Liver (tissue), 3 donors: ENCODE measurements at regions not wholly inside any gene's neighbourhood (a gene's known extent, or its start where the extent isn't known, plus 50 kb on each side); places are given as distances from the start of the nearest gene placed in this dataset.
"Not testable (repeated sequence)": the region's sequence is repeated elsewhere in the genome, so short reads cannot be mapped to it uniquely, and the experiment has no call there.

Experiments
- CTCF ChIP-seq: fragments of 150-350 bp; IDR thresholded peaks from 2 replicates; pipeline ENCODE4 v1.5.1; 2017; ENCODE audit warnings: improper control_type of control experiment, low read depth, low read length; ENCODE audit not compliant: missing input control
- EGR1 ChIP-seq, 2 donors: IDR thresholded peaks; 2 replicates each; pipeline ENCODE4 v1.6.1; 2016 to 2018; ENCODE audit warnings: antibody characterized with exemption in 2 of 2, low read depth in 2 of 2
- GABPA ChIP-seq, 2 donors: IDR thresholded peaks in 1 of 2; conservative IDR thresholded peaks in 1 of 2; 2 replicates each; pipeline ENCODE4 v1.6.1; 2016; ENCODE audit warnings: antibody characterized with exemption in 2 of 2, mild to moderate bottlenecking in 1 of 2, moderate library complexity in 1 of 2
- HNF4A ChIP-seq, 2 donors: conservative IDR thresholded peaks; 2 replicates each; pipeline ENCODE4 v1.6.1; 2016; ENCODE audit warnings: antibody characterized with exemption in 2 of 2, mild to moderate bottlenecking in 2 of 2
- HNF4G ChIP-seq: IDR thresholded peaks from 2 replicates; pipeline ENCODE4 v1.6.1; 2016; ENCODE audit warnings: antibody characterized with exemption
- JUND ChIP-seq, 2 donors: IDR thresholded peaks; 2 replicates each; pipeline ENCODE4 v1.6.1; 2016; ENCODE audit warnings: antibody characterized with exemption in 2 of 2
- MAX ChIP-seq: IDR thresholded peaks from 2 replicates; pipeline ENCODE4 v1.6.1; 2016; ENCODE audit warnings: antibody characterized with exemption
- RAD21 ChIP-seq, 2 donors: IDR thresholded peaks; 2 replicates each; pipeline ENCODE4 v1.6.1; 2016; ENCODE audit warnings: antibody characterized with exemption in 2 of 2, mild to moderate bottlenecking in 2 of 2
- REST ChIP-seq: IDR thresholded peaks from 2 replicates; pipeline ENCODE4 v1.6.1; 2016; ENCODE audit warnings: antibody characterized with exemption, mild to moderate bottlenecking
- RXRA ChIP-seq, 2 donors: IDR thresholded peaks; 2 replicates each; pipeline ENCODE4 v1.6.1; 2017 to 2018; ENCODE audit warnings: antibody characterized with exemption in 2 of 2, mild to moderate bottlenecking in 1 of 2
- SP1 ChIP-seq: IDR thresholded peaks from 2 replicates; pipeline ENCODE4 v1.6.1; 2018; ENCODE audit warnings: antibody characterized with exemption, mild to moderate bottlenecking
- TAF1 ChIP-seq: conservative IDR thresholded peaks from 2 replicates; pipeline ENCODE4 v1.6.1; 2016; ENCODE audit warnings: antibody characterized with exemption, mild to moderate bottlenecking
- YY1 ChIP-seq: IDR thresholded peaks from 2 replicates; pipeline ENCODE4 v1.6.1; 2016; ENCODE audit warnings: antibody characterized with exemption, mild to moderate bottlenecking
- TF ChIP-seq, protein P1 (sequence below): IDR thresholded peaks from 2 replicates; pipeline ENCODE4 v1.6.1; 2016; ENCODE audit warnings: antibody characterized with exemption
- donor health status: healthy.
- donor health status: healthy.

GRCh38 chr5:12504983-12505382, 600.7 kb upstream of the CTNND2 start:
- not testable (repeated sequence) for TF ChIP-seq TAF1; EGR1 (IDR thresholded peaks at IDR 0.05; ENCODE audit: low read depth in 2 of 2); JUND (IDR thresholded peaks at IDR 0.05); CTCF; HNF4A (conservative IDR thresholded peaks at IDR 0.05); RXRA (IDR thresholded peaks at IDR 0.05); HNF4G; MAX; REST; SP1; YY1; GABPA (IDR thresholded peaks at IDR 0.05 in 1 of 2, conservative IDR thresholded peaks at IDR 0.05 in 1 of 2); RAD21 (IDR thresholded peaks at IDR 0.05)
- TF ChIP-seq, protein P1, sequence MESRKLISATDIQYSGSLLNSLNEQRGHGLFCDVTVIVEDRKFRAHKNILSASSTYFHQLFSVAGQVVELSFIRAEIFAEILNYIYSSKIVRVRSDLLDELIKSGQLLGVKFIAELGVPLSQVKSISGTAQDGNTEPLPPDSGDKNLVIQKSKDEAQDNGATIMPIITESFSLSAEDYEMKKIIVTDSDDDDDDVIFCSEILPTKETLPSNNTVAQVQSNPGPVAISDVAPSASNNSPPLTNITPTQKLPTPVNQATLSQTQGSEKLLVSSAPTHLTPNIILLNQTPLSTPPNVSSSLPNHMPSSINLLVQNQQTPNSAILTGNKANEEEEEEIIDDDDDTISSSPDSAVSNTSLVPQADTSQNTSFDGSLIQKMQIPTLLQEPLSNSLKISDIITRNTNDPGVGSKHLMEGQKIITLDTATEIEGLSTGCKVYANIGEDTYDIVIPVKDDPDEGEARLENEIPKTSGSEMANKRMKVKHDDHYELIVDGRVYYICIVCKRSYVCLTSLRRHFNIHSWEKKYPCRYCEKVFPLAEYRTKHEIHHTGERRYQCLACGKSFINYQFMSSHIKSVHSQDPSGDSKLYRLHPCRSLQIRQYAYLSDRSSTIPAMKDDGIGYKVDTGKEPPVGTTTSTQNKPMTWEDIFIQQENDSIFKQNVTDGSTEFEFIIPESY: not testable (repeated sequence)
